ENCODE measurements at regions not wholly inside any gene's neighbourhood (a gene's known extent, or its start where the extent isn't known, plus 50 kb on each side); places are given as distances from the start of the nearest gene placed in this dataset.

- no peak overlapping the region for H3K4me3 ChIP-seq
- H3K36me3 ChIP-seq: no peaks in the 10 kb centered on the region
- DNase-seq (ENCODE audit: low spot score): no peak
- 97% methylated on average over 2 of the region's 2 CpGs for WGBS
- intact Hi-C loops (cut with DNase I): no loop called here
- no peaks in the 10 kb centered on the region for H3K9me3 ChIP-seq
- no peak overlapping the region for H3K27ac ChIP-seq
- no peaks in the 10 kb centered on the region for H3K27me3 ChIP-seq (replicated peaks; ENCODE audit: insufficient read depth)
- TF ChIP-seq CTCF (IDR thresholded peaks at IDR 0.05): no peak
- no peak for TF ChIP-seq POLR2AphosphoS5 (IDR thresholded peaks at IDR 0.05)
- no peaks in the 10 kb centered on the region for H3K4me1 ChIP-seq (replicated peaks)
Measured at GRCh38 chr20:52585333-52585732, 386.8 kb upstream of the TSHZ2 start.

GRCh38 chr20:52578559-52578958, 387.0 kb upstream of the ZFP64 start:
- Histone ChIP-seq H3K4me1 (replicated peaks) (no peaks in the 10 kb centered on the region), H3K9me3 (no peaks in the 10 kb centered on the region), H3K27me3 (replicated peaks; ENCODE audit: insufficient read depth) (no peaks in the 10 kb centered on the region), H3K36me3 (no peaks in the 10 kb centered on the region), H3K4me3 (no peak overlapping the region), H3K27ac (no peak overlapping the region)
- no peak for DNase-seq (ENCODE audit: low spot score)
- WGBS: 64% methylated on average over 5 of the region's 5 CpGs
- TF ChIP-seq CTCF (IDR thresholded peaks at IDR 0.05) (no peak), POLR2AphosphoS5 (IDR thresholded peaks at IDR 0.05) (no peak), POLR2A (IDR thresholded peaks at IDR 0.05) (no peak)
- intact Hi-C loops (cut with DNase I): no loop called here

GRCh38 chr20:52577696-52578095, 386.1 kb upstream of the ZFP64 start:
- H3K9me3 ChIP-seq: no peaks in the 10 kb centered on the region
- 84% methylated on average over 3 of the region's 3 CpGs for WGBS
- DNase-seq (ENCODE audit: low spot score): no peak
- TF ChIP-seq POLR2AphosphoS5 (IDR thresholded peaks at IDR 0.05) (no peak), CTCF (IDR thresholded peaks at IDR 0.05) (no peak)
- no peak overlapping the region for H3K4me3 ChIP-seq
- H3K27me3 ChIP-seq (replicated peaks; ENCODE audit: insufficient read depth): no peaks in the 10 kb centered on the region
- no peaks in the 10 kb centered on the region for H3K36me3 ChIP-seq
- intact Hi-C loops (cut with DNase I): no loop called here
- no peaks in the 10 kb centered on the region for H3K4me1 ChIP-seq (replicated peaks)
- no peak overlapping the region for H3K27ac ChIP-seq

GRCh38 chr20:52572687-52573086, 381.1 kb upstream of the ZFP64 start:
- H3K27ac ChIP-seq: no peak overlapping the region
- 86% methylated on average over 1 of the region's 1 CpG for WGBS
- intact Hi-C loops (cut with DNase I): no loop called here
- no peaks in the 10 kb centered on the region for H3K27me3 ChIP-seq (replicated peaks; ENCODE audit: insufficient read depth)
- no peak overlapping the region for H3K4me3 ChIP-seq
- no peaks in the 10 kb centered on the region for H3K36me3 ChIP-seq
- no peak for DNase-seq (ENCODE audit: low spot score)
- H3K4me1 ChIP-seq (replicated peaks): no peaks in the 10 kb centered on the region
- no peaks in the 10 kb centered on the region for H3K9me3 ChIP-seq
- no peak for TF ChIP-seq CTCF (IDR thresholded peaks at IDR 0.05)
- TF ChIP-seq POLR2AphosphoS5 (IDR thresholded peaks at IDR 0.05): no peak
- no peak for TF ChIP-seq POLR2A (IDR thresholded peaks at IDR 0.05)

- TF ChIP-seq POLR2AphosphoS5 (IDR thresholded peaks at IDR 0.05) (no peak), POLR2A (IDR thresholded peaks at IDR 0.05) (no peak), CTCF (IDR thresholded peaks at IDR 0.05) (no peak)
- Histone ChIP-seq H3K27me3 (replicated peaks; ENCODE audit: insufficient read depth) (no peaks in the 10 kb centered on the region), H3K27ac (no peak overlapping the region), H3K9me3 (no peaks in the 10 kb centered on the region), H3K4me1 (replicated peaks) (no peaks in the 10 kb centered on the region), H3K4me3 (no peak overlapping the region), H3K36me3 (no peaks in the 10 kb centered on the region)
- DNase-seq (ENCODE audit: low spot score): no peak
- intact Hi-C loops (cut with DNase I): no loop called here
- WGBS: 97% methylated on average over 3 of the region's 3 CpGs
Measured at GRCh38 chr20:52569201-52569600, 377.6 kb upstream of the ZFP64 start.

All from prostate gland (tissue), 2 donors.